ENCODE measurements at regions not wholly inside any gene's neighbourhood (a gene's known extent, or its start where the extent isn't known, plus 50 kb on each side); places are given as distances from the start of the nearest gene placed in this dataset.

DNA sequence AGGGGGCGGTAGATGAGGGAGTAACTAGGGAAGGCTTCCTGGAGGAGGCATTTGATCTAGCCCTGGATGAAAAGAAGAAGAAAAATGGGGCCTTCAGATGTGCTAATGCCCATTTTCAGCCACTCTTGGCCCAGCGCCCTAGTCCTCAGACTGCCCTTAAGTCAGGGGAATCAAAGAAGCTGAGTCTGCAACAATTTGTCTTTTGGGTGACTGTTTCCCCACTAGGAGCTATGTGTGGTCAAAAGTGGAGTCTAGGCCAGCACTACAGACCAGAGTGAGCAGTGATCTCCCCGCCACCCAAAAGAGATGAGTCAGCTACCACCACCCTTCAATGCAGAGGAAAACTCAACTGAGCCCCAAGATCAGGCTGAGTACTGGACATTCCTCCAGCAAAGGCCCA is 542.1 kb downstream of the BNC2 start:
- H3K9me3 Mint-ChIP-seq = no peaks in the 10 kb centered on the region
- no peaks in the 10 kb centered on the region for H3K27me3 Mint-ChIP-seq (ENCODE audit: low read depth)
- no peak for TF ChIP-seq CTCF (conservative IDR thresholded peaks at IDR 0.05)
- H3K27ac Mint-ChIP-seq (ENCODE audit: unreplicated experiment) = no peak overlapping the region
- DNase-seq (ENCODE audit: low read depth, low spot score) = no peak
- H3K36me3 Mint-ChIP-seq (ENCODE audit: low read depth) = no peaks in the 10 kb centered on the region
- no peak overlapping the region for H3K4me3 Mint-ChIP-seq
- H3K4me1 Mint-ChIP-seq = peaks cover 47% of the 10 kb centered on the region

GRCh38 chr9:16329671-16330113 is 540.8 kb downstream of the BNC2 start:
- no peak for TF ChIP-seq CTCF (conservative IDR thresholded peaks at IDR 0.05)
- Mint-ChIP-seq H3K4me3 (no peak overlapping the region), H3K4me1 (peaks cover 42% of the 10 kb centered on the region), H3K36me3 (ENCODE audit: low read depth) (no peaks in the 10 kb centered on the region), H3K27ac (ENCODE audit: unreplicated experiment) (peak overlapping the region; percentile 93), H3K9me3 (no peaks in the 10 kb centered on the region), H3K27me3 (ENCODE audit: low read depth) (no peaks in the 10 kb centered on the region)
- no peak for DNase-seq (ENCODE audit: low read depth, low spot score)

DNA sequence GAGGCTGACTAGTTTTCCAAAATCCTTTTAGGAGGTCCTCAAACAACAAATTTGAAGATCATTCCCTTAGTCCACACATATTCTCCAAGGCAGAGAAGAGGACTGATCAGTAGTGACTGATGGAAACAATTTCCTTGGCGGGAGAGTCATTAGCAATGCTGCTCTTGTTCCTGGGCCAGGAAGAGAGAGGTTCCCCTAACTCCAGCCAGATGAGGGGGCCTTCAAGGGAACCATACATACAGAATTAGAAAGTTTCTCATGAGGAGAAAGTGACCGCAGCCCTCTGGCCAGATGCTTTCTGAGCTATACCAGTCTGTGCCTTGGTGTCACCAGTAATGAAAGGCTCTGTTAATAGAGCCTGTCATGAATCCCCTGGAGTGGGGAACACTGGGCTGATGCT is 539.4 kb downstream of the BNC2 start:
- Mint-ChIP-seq H3K9me3 (peaks cover 1% of the 10 kb centered on the region), H3K27me3 (ENCODE audit: low read depth) (no peaks in the 10 kb centered on the region), H3K4me3 (no peak overlapping the region), H3K36me3 (ENCODE audit: low read depth) (no peaks in the 10 kb centered on the region), H3K27ac (ENCODE audit: unreplicated experiment) (no peak overlapping the region), H3K4me1 (peaks cover 37% of the 10 kb centered on the region)
- no peak for DNase-seq (ENCODE audit: low read depth, low spot score)
- no peak for TF ChIP-seq CTCF (conservative IDR thresholded peaks at IDR 0.05)

DNA sequence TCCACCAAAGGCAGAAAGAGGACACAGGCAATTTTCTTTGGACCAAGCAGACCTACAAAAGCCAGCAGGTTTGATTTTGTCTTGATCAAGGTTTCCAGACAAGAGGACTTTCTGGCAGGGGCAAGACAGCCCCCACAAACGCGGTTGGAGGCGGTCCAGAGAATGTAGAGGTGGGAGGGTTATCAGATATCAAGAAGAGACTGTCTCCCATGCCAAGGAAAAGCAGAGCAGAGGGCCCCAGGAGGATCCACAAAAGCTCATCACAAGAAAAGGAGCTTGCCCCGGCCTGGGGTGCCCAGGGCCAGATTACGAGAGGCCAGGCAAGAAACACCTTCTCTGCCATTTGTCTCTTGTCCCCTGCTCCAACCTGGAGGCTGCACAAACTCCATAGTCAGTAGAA is 538.9 kb downstream of the BNC2 start:
- TF ChIP-seq CTCF (conservative IDR thresholded peaks at IDR 0.05) = no peak
- Mint-ChIP-seq H3K9me3 (peaks cover 3% of the 10 kb centered on the region), H3K4me3 (no peak overlapping the region), H3K27ac (ENCODE audit: unreplicated experiment) (no peak overlapping the region), H3K36me3 (ENCODE audit: low read depth) (no peaks in the 10 kb centered on the region), H3K4me1 (peaks cover 37% of the 10 kb centered on the region), H3K27me3 (ENCODE audit: low read depth) (no peaks in the 10 kb centered on the region)
- DNase-seq (ENCODE audit: low read depth, low spot score) = no peak

DNA sequence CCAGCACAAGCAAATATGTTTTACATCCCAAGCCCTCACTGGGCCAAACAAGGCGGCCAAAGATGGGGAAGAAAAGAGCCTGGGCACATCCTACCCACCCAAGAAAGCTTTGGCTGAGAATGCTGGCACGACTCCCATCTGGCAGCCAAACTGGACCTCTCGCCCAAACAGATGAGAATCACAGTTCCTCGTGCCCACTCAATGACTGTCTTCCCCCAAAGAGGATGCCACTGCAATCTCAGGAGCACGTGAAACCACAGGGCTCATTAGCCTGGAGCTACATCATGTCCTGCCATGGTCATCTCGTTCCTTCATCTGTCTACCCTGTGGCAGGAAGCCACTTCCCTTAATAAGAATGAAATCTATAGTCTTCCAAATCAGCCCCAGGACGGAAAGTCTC is 536.8 kb downstream of the BNC2 start:
- DNase-seq (ENCODE audit: low read depth, low spot score) = no peak
- peak overlapping the region; percentile 80 for H3K27ac Mint-ChIP-seq (ENCODE audit: unreplicated experiment)
- no peak for TF ChIP-seq CTCF (conservative IDR thresholded peaks at IDR 0.05)
- no peaks in the 10 kb centered on the region for H3K27me3 Mint-ChIP-seq (ENCODE audit: low read depth)
- H3K9me3 Mint-ChIP-seq = peaks cover 3% of the 10 kb centered on the region
- H3K4me1 Mint-ChIP-seq = peaks cover 26% of the 10 kb centered on the region
- H3K36me3 Mint-ChIP-seq (ENCODE audit: low read depth) = no peaks in the 10 kb centered on the region
- no peak overlapping the region for H3K4me3 Mint-ChIP-seq

Measured in neural crest cell (in vitro differentiated cells).